ENCODE measurements at regions not wholly inside any gene's neighbourhood (a gene's known extent, or its start where the extent isn't known, plus 50 kb on each side); places are given as distances from the start of the nearest gene placed in this dataset.

DNA sequence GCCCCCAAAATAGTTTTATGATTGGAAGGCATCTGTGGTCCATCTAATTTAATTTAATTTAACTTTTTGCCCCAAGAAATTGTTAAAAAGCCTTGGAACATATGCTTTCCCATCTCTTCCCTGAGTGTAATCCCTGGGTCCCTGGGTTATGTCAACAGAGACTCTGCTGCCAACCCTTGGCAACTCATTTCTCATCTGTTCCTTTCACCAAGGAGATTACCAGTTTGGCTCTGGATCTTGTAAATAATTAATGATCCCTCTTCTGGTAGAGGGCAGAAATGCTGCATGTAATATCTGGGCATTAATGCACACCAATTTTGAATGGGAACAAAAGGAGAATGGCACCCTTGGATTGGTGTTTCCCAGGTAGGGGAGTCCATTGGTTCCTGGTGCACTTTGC is 514.2 kb downstream of the CCSER2 start:
- Histone ChIP-seq H3K9me3 (ENCODE audit: control insufficient read depth, insufficient read depth, low read length) (no peaks in the 10 kb centered on the region), H3K4me1 (ENCODE audit: control insufficient read depth, insufficient read depth, low read length) (no peaks in the 10 kb centered on the region), H3K9ac (ENCODE audit: low read depth, low read length) (no peak overlapping the region), H3K27me3 (ENCODE audit: control insufficient read depth, insufficient read depth, low read length) (no peaks in the 10 kb centered on the region), H3K36me3 (ENCODE audit: control insufficient read depth, insufficient read depth, low read length) (no peaks in the 10 kb centered on the region), H3K4me3 (ENCODE audit: low read depth, low read length) (no peak overlapping the region)

DNA sequence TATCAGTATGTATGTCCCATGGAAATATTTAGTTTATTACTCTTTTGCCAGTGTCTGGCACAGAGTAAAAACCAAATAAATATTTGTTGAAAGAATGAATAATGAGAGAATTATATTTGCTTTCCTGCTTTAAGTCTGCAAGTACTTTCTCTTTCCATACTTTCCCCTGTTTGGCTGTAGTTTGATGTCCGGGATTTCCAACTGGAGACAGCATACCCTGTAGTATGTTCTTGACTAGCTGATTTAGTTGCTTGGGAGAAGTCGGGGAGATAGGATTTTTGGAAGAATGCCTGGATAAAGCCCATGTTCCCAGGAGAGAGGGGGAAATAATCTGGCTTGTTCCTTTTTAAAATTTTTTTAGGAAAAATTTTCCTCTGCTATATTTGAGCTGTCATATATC is 516.1 kb downstream of the CCSER2 start:
- Histone ChIP-seq H3K9me3 (ENCODE audit: control insufficient read depth, insufficient read depth, low read length) (no peaks in the 10 kb centered on the region), H3K4me3 (ENCODE audit: low read depth, low read length) (no peak overlapping the region), H3K27me3 (ENCODE audit: control insufficient read depth, insufficient read depth, low read length) (no peaks in the 10 kb centered on the region), H3K4me1 (ENCODE audit: control insufficient read depth, insufficient read depth, low read length) (no peaks in the 10 kb centered on the region), H3K36me3 (ENCODE audit: control insufficient read depth, insufficient read depth, low read length) (no peaks in the 10 kb centered on the region), H3K9ac (ENCODE audit: low read depth, low read length) (no peak overlapping the region)

DNA sequence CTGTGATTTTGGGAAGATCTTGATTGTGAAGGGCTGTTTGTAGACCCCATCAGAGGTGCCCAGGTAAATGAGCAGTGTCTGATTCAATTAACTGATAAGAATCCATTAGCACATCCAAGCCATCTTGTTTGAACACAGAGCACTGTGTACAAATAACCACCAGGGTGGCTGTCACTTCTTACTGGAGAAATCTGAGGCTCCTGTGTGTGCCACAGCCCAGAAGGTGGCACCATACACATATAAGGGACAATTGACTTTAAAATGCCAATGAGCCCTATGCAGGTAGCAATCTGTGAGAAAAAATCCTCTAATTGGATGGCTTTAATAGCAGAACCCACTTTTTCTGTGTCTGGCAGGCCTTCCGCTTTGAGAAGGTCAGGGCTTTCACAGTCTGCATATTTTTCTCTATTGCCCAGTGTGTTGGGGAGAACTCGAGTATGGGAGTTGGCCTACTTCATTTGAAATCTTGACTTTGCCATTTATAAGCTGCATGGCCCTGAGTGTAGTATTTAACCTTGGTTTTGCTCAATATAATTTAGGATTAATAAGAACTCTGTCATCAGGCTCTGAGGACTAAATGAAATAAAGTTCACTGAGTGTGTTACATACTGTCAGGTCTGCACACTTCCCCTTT is 517.4 kb downstream of the CCSER2 start:
- no peaks in the 10 kb centered on the region for H3K36me3 ChIP-seq (ENCODE audit: control insufficient read depth, insufficient read depth, low read length)
- H3K4me3 ChIP-seq (ENCODE audit: low read depth, low read length), result no peak overlapping the region
- H3K9ac ChIP-seq (ENCODE audit: low read depth, low read length), result no peak overlapping the region

DNA sequence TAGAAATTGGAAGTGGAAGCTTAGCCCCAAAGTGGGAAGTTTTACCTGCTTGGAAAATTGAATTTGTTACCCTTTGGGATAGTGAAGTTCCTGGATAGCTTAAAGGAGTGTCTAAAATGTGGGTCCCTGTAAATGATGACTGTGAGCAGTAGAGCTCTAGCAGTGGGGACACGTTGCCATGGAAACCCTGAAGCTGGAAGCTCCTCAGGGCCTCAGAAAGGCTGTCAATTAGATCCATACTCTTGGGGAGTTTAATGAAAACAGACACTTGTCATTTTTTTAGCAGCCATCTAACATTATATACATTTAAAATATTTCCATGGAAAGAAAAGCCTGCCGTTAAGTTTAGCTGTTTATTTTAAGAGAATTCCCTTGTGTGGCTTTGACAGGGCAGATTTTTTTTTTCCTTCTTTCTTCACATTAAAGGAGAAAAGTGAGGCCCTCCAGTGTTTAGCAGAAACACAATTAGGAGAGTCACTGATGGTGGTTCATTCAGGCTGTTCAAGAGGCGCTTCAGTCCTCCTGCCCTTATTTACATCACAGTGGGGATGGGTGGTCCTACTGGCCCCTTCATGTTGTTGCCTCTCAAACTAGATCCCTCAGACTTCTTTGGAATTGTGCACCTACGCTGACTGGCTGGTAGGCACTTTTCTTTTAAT is 518.4 kb downstream of the CCSER2 start:
- no peaks in the 10 kb centered on the region for H3K36me3 ChIP-seq (ENCODE audit: control insufficient read depth, insufficient read depth, low read length)
- H3K27me3 ChIP-seq (ENCODE audit: control insufficient read depth, insufficient read depth, low read length), result no peaks in the 10 kb centered on the region
- no peak overlapping the region for H3K9ac ChIP-seq (ENCODE audit: low read depth, low read length)
- H3K9me3 ChIP-seq (ENCODE audit: control insufficient read depth, insufficient read depth, low read length), result no peaks in the 10 kb centered on the region
- no peak overlapping the region for H3K4me3 ChIP-seq (ENCODE audit: low read depth, low read length)
- H3K4me1 ChIP-seq (ENCODE audit: control insufficient read depth, insufficient read depth, low read length), result no peaks in the 10 kb centered on the region

More for the DNA sequence above, 517.4 kb downstream of the CCSER2 start:
- no peaks in the 10 kb centered on the region for H3K4me1 ChIP-seq (ENCODE audit: control insufficient read depth, insufficient read depth, low read length)
- no peaks in the 10 kb centered on the region for H3K9me3 ChIP-seq (ENCODE audit: control insufficient read depth, insufficient read depth, low read length)
- H3K27me3 ChIP-seq (ENCODE audit: control insufficient read depth, insufficient read depth, low read length), result no peaks in the 10 kb centered on the region

DNA sequence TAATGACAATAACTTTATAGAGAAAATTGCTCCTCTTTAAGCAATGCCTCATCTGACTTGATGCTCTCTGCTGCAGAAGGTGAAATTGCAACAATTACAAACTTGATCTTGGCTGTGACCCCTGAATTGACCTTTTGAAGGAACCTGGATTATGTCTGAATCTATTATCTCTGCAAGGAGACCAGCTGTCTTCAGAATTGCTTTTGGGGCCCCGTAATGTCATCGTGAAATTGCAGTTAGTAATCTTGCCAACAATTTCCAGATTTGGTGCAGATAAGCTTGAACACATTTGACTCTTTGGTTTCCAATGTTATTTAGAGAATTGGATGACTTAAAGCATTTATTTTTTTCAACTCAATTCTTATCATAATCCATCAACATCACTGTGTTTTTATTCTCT is 520.6 kb downstream of the CCSER2 start:
- no peaks in the 10 kb centered on the region for H3K9me3 ChIP-seq (ENCODE audit: control insufficient read depth, insufficient read depth, low read length)
- no peaks in the 10 kb centered on the region for H3K27me3 ChIP-seq (ENCODE audit: control insufficient read depth, insufficient read depth, low read length)
- no peak overlapping the region for H3K4me3 ChIP-seq (ENCODE audit: low read depth, low read length)
- H3K9ac ChIP-seq (ENCODE audit: low read depth, low read length), result no peak overlapping the region
- peaks cover 3% of the 10 kb centered on the region for H3K4me1 ChIP-seq (ENCODE audit: control insufficient read depth, insufficient read depth, low read length)
- no peaks in the 10 kb centered on the region for H3K36me3 ChIP-seq (ENCODE audit: control insufficient read depth, insufficient read depth, low read length)

DNA sequence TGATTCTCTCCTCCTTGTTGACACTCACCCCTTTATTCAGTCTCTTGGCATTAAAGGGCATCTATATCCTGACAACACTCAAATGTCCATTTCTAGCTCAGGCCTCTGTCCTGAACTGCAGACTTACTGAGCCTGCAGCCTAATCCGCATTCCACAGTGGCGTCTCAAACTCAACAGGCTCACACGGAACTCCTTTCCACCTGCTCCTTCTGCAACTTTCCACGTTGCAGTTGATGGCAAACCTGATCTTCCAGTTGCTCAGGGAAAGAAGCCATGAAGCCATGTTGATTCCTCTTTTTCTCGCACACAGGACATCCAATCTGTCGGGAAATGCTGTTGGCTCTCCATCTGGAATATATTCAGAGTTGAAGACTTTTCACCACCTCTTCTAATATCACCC is 522.4 kb downstream of the CCSER2 start:
- H3K4me1 ChIP-seq (ENCODE audit: control insufficient read depth, insufficient read depth, low read length), result peaks cover 3% of the 10 kb centered on the region
- no peaks in the 10 kb centered on the region for H3K36me3 ChIP-seq (ENCODE audit: control insufficient read depth, insufficient read depth, low read length)
- H3K4me3 ChIP-seq (ENCODE audit: low read depth, low read length), result no peak overlapping the region
- H3K27me3 ChIP-seq (ENCODE audit: control insufficient read depth, insufficient read depth, low read length), result no peaks in the 10 kb centered on the region
- no peak overlapping the region for H3K9ac ChIP-seq (ENCODE audit: low read depth, low read length)
- no peaks in the 10 kb centered on the region for H3K9me3 ChIP-seq (ENCODE audit: control insufficient read depth, insufficient read depth, low read length)

DNA sequence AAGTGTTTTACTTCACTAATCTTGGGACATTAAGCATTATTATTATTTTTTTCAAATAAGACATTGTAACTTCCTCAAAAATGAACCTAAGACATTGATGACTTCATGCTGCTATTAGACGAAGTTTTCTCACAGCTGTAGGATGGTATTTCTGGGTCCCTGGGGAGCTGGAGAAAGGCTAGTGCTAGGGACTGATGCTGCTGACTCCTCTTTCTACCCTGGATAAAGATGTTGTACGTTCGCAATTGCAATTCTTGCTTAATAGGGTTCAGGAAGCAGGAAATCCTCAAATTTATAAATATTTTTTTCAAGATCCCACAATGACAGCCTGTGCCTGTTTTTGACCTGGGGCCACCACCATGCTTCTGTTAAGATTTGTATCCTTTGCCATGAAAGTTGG is 526.0 kb downstream of the CCSER2 start:
- no peak overlapping the region for H3K9ac ChIP-seq (ENCODE audit: low read depth, low read length)
- H3K9me3 ChIP-seq (ENCODE audit: control insufficient read depth, insufficient read depth, low read length), result no peaks in the 10 kb centered on the region
- peaks cover 3% of the 10 kb centered on the region for H3K4me1 ChIP-seq (ENCODE audit: control insufficient read depth, insufficient read depth, low read length)
- no peaks in the 10 kb centered on the region for H3K27me3 ChIP-seq (ENCODE audit: control insufficient read depth, insufficient read depth, low read length)
- H3K36me3 ChIP-seq (ENCODE audit: control insufficient read depth, insufficient read depth, low read length), result no peaks in the 10 kb centered on the region
- no peak overlapping the region for H3K4me3 ChIP-seq (ENCODE audit: low read depth, low read length)

DNA sequence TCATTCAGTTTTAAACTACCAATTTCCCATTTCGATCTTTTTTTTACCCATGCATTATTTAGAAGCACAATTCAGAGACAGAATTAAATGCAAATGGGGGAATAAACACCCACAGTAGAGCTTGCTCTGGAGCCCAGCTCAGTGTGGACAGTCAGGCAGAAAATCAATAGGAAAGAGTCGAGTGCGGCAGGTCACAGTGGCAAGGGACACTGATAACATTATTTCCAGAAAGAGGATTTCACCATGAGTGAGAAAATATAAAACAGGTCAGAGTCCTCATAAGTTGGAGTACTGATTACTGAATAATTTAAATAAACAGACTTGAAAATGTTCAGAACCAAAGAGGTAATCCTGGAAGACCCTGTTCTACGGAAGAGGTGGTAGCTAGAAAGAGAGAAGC is 532.5 kb downstream of the CCSER2 start:
- Histone ChIP-seq H3K4me3 (ENCODE audit: low read depth, low read length) (no peak overlapping the region), H3K9ac (ENCODE audit: low read depth, low read length) (no peak overlapping the region), H3K9me3 (ENCODE audit: control insufficient read depth, insufficient read depth, low read length) (no peaks in the 10 kb centered on the region), H3K4me1 (ENCODE audit: control insufficient read depth, insufficient read depth, low read length) (no peaks in the 10 kb centered on the region), H3K36me3 (ENCODE audit: control insufficient read depth, insufficient read depth, low read length) (no peaks in the 10 kb centered on the region), H3K27me3 (ENCODE audit: control insufficient read depth, insufficient read depth, low read length) (no peaks in the 10 kb centered on the region)

DNA sequence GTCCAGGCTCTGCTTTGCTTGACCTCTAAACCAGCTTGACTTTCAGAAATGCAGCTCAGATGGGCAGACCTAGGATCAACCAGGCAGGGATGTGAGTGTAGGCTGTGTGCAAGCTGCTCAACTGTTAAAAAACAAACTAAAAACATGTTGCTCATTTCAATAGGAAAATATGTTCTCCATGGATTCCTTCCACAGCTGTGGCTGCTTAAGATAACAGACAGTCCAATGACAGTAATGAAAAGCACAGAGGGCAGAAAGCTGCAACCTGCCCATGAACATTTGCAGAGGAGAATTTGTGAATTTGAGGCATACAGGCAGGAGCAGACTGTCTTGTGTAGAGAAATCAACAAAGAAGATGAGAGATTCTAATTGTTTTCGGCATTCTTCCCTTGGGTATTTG is 534.2 kb downstream of the CCSER2 start:
- H3K4me1 ChIP-seq (ENCODE audit: control insufficient read depth, insufficient read depth, low read length), result no peaks in the 10 kb centered on the region
- H3K9ac ChIP-seq (ENCODE audit: low read depth, low read length), result no peak overlapping the region
- H3K36me3 ChIP-seq (ENCODE audit: control insufficient read depth, insufficient read depth, low read length), result no peaks in the 10 kb centered on the region

DNA sequence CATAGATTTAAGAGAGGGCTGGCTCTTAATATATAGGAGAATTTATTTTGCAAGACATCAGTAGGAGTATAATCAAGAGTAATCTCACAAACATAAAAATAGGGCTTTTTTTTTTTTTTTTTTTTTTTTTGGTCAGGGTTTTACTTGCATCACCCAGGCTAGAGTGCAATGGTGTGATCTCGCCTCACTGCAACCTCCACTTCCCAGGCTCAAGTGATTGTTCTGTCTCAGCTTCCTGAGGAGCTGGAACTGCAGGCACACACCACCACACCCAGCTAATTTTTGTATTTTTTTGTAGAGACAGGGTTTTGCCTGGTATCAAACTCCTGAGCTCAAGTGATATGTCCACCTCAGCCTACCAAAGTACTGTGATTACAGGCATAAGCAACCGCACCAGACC is 535.3 kb downstream of the CCSER2 start:
- no peaks in the 10 kb centered on the region for H3K4me1 ChIP-seq (ENCODE audit: control insufficient read depth, insufficient read depth, low read length)
- H3K36me3 ChIP-seq (ENCODE audit: control insufficient read depth, insufficient read depth, low read length), result no peaks in the 10 kb centered on the region
- H3K9me3 ChIP-seq (ENCODE audit: control insufficient read depth, insufficient read depth, low read length), result no peaks in the 10 kb centered on the region
- no peak overlapping the region for H3K9ac ChIP-seq (ENCODE audit: low read depth, low read length)
- H3K27me3 ChIP-seq (ENCODE audit: control insufficient read depth, insufficient read depth, low read length), result no peaks in the 10 kb centered on the region
- no peak overlapping the region for H3K4me3 ChIP-seq (ENCODE audit: low read depth, low read length)

More for the DNA sequence above, 534.2 kb downstream of the CCSER2 start:
- no peaks in the 10 kb centered on the region for H3K27me3 ChIP-seq (ENCODE audit: control insufficient read depth, insufficient read depth, low read length)
- no peak overlapping the region for H3K4me3 ChIP-seq (ENCODE audit: low read depth, low read length)
- H3K9me3 ChIP-seq (ENCODE audit: control insufficient read depth, insufficient read depth, low read length), result no peaks in the 10 kb centered on the region

DNA sequence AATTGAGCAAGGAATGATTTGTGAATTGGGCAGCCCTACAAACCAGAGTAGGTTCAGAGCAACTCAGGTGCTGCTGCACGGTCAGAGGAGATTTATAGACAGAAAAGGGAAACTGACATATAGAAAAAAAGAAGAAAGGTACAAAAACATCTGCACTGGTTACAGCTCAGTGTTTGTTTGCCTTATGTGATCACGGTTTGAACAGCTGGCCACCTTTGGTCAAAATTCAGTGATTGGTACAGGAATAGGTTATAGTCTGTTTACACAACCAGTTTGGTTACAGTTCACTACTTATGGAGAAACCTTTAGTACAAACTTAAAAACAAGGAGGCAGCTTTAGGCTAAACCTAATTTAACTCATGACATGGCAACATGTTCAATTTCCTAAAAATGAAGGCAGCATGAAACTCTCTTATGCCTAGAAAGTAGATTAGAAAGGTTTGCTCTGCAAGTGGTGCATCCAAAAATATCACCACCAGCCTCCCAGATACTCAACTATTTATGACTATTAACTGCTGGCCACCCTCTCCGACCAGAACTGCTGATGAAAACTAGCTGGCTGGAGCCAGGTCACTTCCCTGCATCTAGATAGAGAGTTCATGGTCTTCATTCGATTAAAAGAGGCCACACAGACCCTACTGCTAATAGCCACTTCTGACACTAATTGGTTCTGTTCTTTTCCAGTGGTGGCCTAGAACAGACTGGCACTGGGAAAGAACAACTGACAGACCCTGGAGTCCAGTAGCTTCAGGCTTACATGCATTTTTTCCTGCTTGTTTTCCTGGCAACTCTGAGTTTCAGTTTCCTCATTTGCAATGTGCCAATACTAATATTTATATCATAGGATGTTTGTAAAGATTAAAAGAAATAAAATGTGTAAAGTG is 548.0 kb downstream of the CCSER2 start:
- H3K4me1 ChIP-seq (ENCODE audit: control insufficient read depth, insufficient read depth, low read length), result no peaks in the 10 kb centered on the region
- H3K27me3 ChIP-seq (ENCODE audit: control insufficient read depth, insufficient read depth, low read length), result no peaks in the 10 kb centered on the region
- no peaks in the 10 kb centered on the region for H3K9me3 ChIP-seq (ENCODE audit: control insufficient read depth, insufficient read depth, low read length)
- no peak overlapping the region for H3K4me3 ChIP-seq (ENCODE audit: low read depth, low read length)
- no peak overlapping the region for H3K9ac ChIP-seq (ENCODE audit: low read depth, low read length)
- no peaks in the 10 kb centered on the region for H3K36me3 ChIP-seq (ENCODE audit: control insufficient read depth, insufficient read depth, low read length)

DNA sequence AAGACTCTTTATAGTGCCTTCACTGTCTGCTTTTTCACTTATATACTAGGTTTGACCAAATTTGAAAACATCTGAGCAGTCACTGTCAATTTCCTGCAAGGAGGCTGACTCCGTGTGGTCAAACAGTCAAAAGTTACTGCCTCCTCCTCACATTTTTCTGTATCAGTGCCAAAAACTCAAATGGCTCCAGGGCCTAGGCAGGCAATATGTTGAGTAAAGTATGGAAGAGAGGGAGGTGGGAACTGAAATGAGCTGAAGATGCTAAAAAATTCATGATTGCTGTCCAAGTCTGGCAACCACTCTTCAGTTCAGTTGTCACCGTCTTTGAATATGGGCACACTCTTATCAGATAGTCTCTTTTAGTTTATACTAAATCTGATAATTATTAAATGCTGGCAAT is 551.6 kb downstream of the CCSER2 start:
- Histone ChIP-seq H3K36me3 (ENCODE audit: control insufficient read depth, insufficient read depth, low read length) (no peaks in the 10 kb centered on the region), H3K4me1 (ENCODE audit: control insufficient read depth, insufficient read depth, low read length) (no peaks in the 10 kb centered on the region), H3K4me3 (ENCODE audit: low read depth, low read length) (no peak overlapping the region), H3K9me3 (ENCODE audit: control insufficient read depth, insufficient read depth, low read length) (no peaks in the 10 kb centered on the region), H3K27me3 (ENCODE audit: control insufficient read depth, insufficient read depth, low read length) (no peaks in the 10 kb centered on the region), H3K9ac (ENCODE audit: low read depth, low read length) (no peak overlapping the region)

All from iPS-15b (cell line).